CD14-positive monocyte (primary cell): ENCODE measurements at regions not wholly inside any gene's neighbourhood (a gene's known extent, or its start where the extent isn't known, plus 50 kb on each side); places are given as distances from the start of the nearest gene placed in this dataset.

Source experiments
- DNase-seq, 3 donors: peaks; one replicate each; pipeline ENCODE4 v3.0.0-alpha.2; 2011 to 2022
- H2AFZ ChIP-seq: 2 replicates; pipeline ENCODE4 v1.6.0; 2012; ENCODE audit warnings: mild to moderate bottlenecking, low read depth, low read length, inconsistent platforms; ENCODE audit not compliant: insufficient read depth, poor library complexity, severe bottlenecking
- H3K27ac ChIP-seq, 2 donors: 1 replicate in 1 of 2; 2 replicates in 1 of 2; pipeline ENCODE4 v1.5.1; 2012 to 2013; ENCODE audit warnings: low read length in 2 of 2, control low read depth in 1 of 2, inconsistent platforms in 1 of 2, low read depth in 1 of 2, mild to moderate bottlenecking in 1 of 2
- H3K27me3 ChIP-seq, 2 donors: one replicate each; pipeline versions ENCODE4 v1.6.0 to v1.6.1; 2011 to 2013; ENCODE audit warnings: low read length in 2 of 2; ENCODE audit not compliant: control insufficient read depth in 2 of 2, insufficient read depth in 2 of 2
- H3K36me3 ChIP-seq, 2 donors: replicated peaks in 1 of 2; 1 replicate in 1 of 2; 2 replicates in 1 of 2; pipeline versions ENCODE4 v1.5.1 to v1.6.1; 2012 to 2013; ENCODE audit warnings: low read length in 2 of 2, control low read depth in 1 of 2, inconsistent platforms in 1 of 2, mild to moderate bottlenecking in 1 of 2; ENCODE audit not compliant: insufficient read depth in 2 of 2, control insufficient read depth in 1 of 2
- H3K4me1 ChIP-seq, 2 donors: 1 replicate in 1 of 2; 2 replicates in 1 of 2; pipeline versions ENCODE4 v1.5.1 to v1.6.1; 2012 to 2013; ENCODE audit warnings: low read length in 2 of 2, control low read depth in 1 of 2, inconsistent platforms in 1 of 2, mild to moderate bottlenecking in 1 of 2, moderate library complexity in 1 of 2; ENCODE audit not compliant: insufficient read depth in 2 of 2, control insufficient read depth in 1 of 2
- H3K4me2 ChIP-seq: replicated peaks from 2 replicates; pipeline ENCODE3; 2012; ENCODE audit warnings: low read length, moderate library complexity, mild to moderate bottlenecking; ENCODE audit not compliant: poor library complexity, severe bottlenecking; ENCODE audit errors: extremely low read depth
- H3K4me3 ChIP-seq, 3 experiments: fragments of 200-600 bp in 1 of 3; sonication (generic) in 1 of 3; replicated peaks in 1 of 3; 1 replicate in 2 of 3; 2 replicates in 1 of 3; pipeline ENCODE4 v1.5.1; 2011 to 2013; ENCODE audit warnings: low read length in 3 of 3, mild to moderate bottlenecking in 3 of 3, control low read depth in 2 of 3, low read depth in 2 of 3, inconsistent platforms in 1 of 3, moderate library complexity in 1 of 3
- H3K79me2 ChIP-seq: 2 replicates; pipeline ENCODE4 v1.6.0; 2012; ENCODE audit warnings: mild to moderate bottlenecking, control low read depth, inconsistent platforms, low read length, moderate library complexity; ENCODE audit not compliant: insufficient read depth
- H3K9ac ChIP-seq: 2 replicates; pipeline ENCODE4 v1.6.0; 2017; ENCODE audit warnings: low read length, mild to moderate bottlenecking; ENCODE audit not compliant: insufficient read depth, poor library complexity, severe bottlenecking
- H3K9me3 ChIP-seq, 2 donors: replicated peaks in 1 of 2; 1 replicate in 1 of 2; 2 replicates in 1 of 2; pipeline versions ENCODE4 v1.5.1 to v1.6.1; 2012 to 2013; ENCODE audit warnings: low read length in 2 of 2, control low read depth in 1 of 2; ENCODE audit not compliant: control insufficient read depth in 1 of 2, insufficient read depth in 1 of 2
- H4K20me1 ChIP-seq: 2 replicates; pipeline ENCODE4 v1.6.0; 2012; ENCODE audit warnings: mild to moderate bottlenecking, low read length, control low read depth, moderate library complexity; ENCODE audit not compliant: insufficient read depth
- H3K27ac Mint-ChIP-seq, 7 donors: one replicate each; pipeline ENCODE4 v1.8.0; 2020; ENCODE audit warnings: mild to moderate bottlenecking in 7 of 7, mixed read lengths in 7 of 7, moderate library complexity in 6 of 7, inconsistent platforms in 2 of 7
- H3K27me3 Mint-ChIP-seq, 3 donors: one replicate each; pipeline ENCODE4 v1.8.0; 2021 to 2022; ENCODE audit warnings: low read depth in 3 of 3, mild to moderate bottlenecking in 3 of 3, mixed read lengths in 3 of 3, moderate library complexity in 3 of 3, inconsistent platforms in 1 of 3
- H3K36me3 Mint-ChIP-seq, 2 donors: one replicate each; pipeline ENCODE4 v1.8.0; 2020; ENCODE audit warnings: mixed read lengths in 2 of 2, inconsistent platforms in 1 of 2, mild to moderate bottlenecking in 1 of 2
- H3K4me1 Mint-ChIP-seq: one replicate; pipeline ENCODE4 v1.8.0; 2020; ENCODE audit warnings: mild to moderate bottlenecking, mixed read lengths
- H3K4me3 Mint-ChIP-seq, 2 donors: one replicate each; pipeline ENCODE4 v1.8.0; 2020; ENCODE audit warnings: mild to moderate bottlenecking in 2 of 2, mixed read lengths in 2 of 2, moderate library complexity in 1 of 2
- H3K9me3 Mint-ChIP-seq, 7 donors: one replicate each; pipeline ENCODE4 v1.8.0; 2020 to 2022; ENCODE audit warnings: mixed read lengths in 7 of 7, mild to moderate bottlenecking in 6 of 7, moderate library complexity in 6 of 7, inconsistent platforms in 2 of 7
- WGBS: methylation state at CpG from one replicate; pipeline ENCODE4 v1.1.5; 2013; ENCODE audit warnings: missing lambda C conversion rate; ENCODE audit not compliant: insufficient coverage; 5-methylcytosine and 5-hydroxymethylcytosine counted together
- intact Hi-C, 2 donors: fragments of 100-400 bp; cut with micrococcal nuclease; formaldehyde crosslinking; loops; one replicate each; pipeline versions ENCODE4 v1.15.0 to v1.15.1; 2023
- TF ChIP-seq, protein P1 (sequence below): fragments of 200-600 bp; IDR thresholded peaks from one replicate; pipeline ENCODE4 v1.8.0; 2022; ENCODE audit warnings: antibody characterized with exemption, mild to moderate bottlenecking

- 100% methylated on average over 2 of the region's 3 CpGs for WGBS
- H2AFZ ChIP-seq = no peak overlapping the region
- H3K9ac ChIP-seq = no peak overlapping the region
- no peak overlapping the region for H3K27ac ChIP-seq
- H3K27me3 Mint-ChIP-seq = no peaks in the 10 kb centered on the region
- no peaks in the 10 kb centered on the region for H3K36me3 ChIP-seq
- no peaks in the 10 kb centered on the region for H3K36me3 Mint-ChIP-seq
- H3K27ac Mint-ChIP-seq = no peak overlapping the region
- no peaks in the 10 kb centered on the region for H3K9me3 ChIP-seq
- H3K4me3 Mint-ChIP-seq = no peak overlapping the region
- H3K4me1 ChIP-seq = no peaks in the 10 kb centered on the region
- H3K4me1 Mint-ChIP-seq = no peaks in the 10 kb centered on the region
- intact Hi-C loops = no loop called here
- H4K20me1 ChIP-seq = no peaks in the 10 kb centered on the region
- TF ChIP-seq, protein P1, sequence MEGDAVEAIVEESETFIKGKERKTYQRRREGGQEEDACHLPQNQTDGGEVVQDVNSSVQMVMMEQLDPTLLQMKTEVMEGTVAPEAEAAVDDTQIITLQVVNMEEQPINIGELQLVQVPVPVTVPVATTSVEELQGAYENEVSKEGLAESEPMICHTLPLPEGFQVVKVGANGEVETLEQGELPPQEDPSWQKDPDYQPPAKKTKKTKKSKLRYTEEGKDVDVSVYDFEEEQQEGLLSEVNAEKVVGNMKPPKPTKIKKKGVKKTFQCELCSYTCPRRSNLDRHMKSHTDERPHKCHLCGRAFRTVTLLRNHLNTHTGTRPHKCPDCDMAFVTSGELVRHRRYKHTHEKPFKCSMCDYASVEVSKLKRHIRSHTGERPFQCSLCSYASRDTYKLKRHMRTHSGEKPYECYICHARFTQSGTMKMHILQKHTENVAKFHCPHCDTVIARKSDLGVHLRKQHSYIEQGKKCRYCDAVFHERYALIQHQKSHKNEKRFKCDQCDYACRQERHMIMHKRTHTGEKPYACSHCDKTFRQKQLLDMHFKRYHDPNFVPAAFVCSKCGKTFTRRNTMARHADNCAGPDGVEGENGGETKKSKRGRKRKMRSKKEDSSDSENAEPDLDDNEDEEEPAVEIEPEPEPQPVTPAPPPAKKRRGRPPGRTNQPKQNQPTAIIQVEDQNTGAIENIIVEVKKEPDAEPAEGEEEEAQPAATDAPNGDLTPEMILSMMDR = no peak
- H3K9me3 Mint-ChIP-seq = peaks cover 0 to 2% (median 1%) of the 10 kb centered on the region in 7 donors
- DNase-seq = no peak
- H3K79me2 ChIP-seq = no peaks in the 10 kb centered on the region
- H3K27me3 ChIP-seq = no peaks in the 10 kb centered on the region
- H3K4me3 ChIP-seq = no peak overlapping the region
- no peak overlapping the region for H3K4me2 ChIP-seq
These were observed 617.9 kb downstream of the KCTD16 start for GRCh38 chr5:144788556-144788955.

DNA sequence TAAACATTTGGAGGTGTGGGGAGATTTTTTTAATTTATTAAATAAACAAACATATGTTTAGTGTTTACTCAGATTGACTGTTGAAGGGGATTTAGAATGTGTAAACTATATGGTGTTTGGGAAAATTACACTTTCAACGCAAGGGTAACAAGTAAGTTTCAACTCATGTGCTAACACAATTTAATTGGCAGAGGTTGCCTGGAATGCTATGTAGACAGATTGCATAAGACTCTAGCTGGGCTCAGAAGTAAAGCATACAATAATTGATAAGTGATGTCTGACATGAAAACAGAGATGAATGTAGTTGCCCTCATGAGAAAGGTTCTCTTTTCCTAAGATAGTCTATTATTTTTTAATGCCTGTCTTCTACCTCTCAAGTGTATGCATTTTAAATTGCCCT lies 617.4 kb downstream of the KCTD16 start:
- Histone ChIP-seq H3K4me1 (no peaks in the 10 kb centered on the region), H3K9me3 (no peaks in the 10 kb centered on the region), H3K4me2 (no peak overlapping the region), H4K20me1 (no peaks in the 10 kb centered on the region), H3K9ac (no peak overlapping the region), H3K27ac (no peak overlapping the region), H3K79me2 (no peaks in the 10 kb centered on the region), H3K36me3 (no peaks in the 10 kb centered on the region), H2AFZ (no peak overlapping the region), H3K4me3 (no peak overlapping the region), H3K27me3 (no peaks in the 10 kb centered on the region)
- TF ChIP-seq, protein P1 = no peak
- H3K4me3 Mint-ChIP-seq = no peak overlapping the region
- H3K27me3 Mint-ChIP-seq = no peaks in the 10 kb centered on the region
- no peak overlapping the region for H3K27ac Mint-ChIP-seq
- no peak for DNase-seq
- peaks cover 0 to 2% (median 1%) of the 10 kb centered on the region in 7 donors for H3K9me3 Mint-ChIP-seq
- intact Hi-C loops = no loop called here
- 100% methylated on average over 1 of the region's 1 CpG for WGBS
- H3K4me1 Mint-ChIP-seq = no peaks in the 10 kb centered on the region
- H3K36me3 Mint-ChIP-seq = no peaks in the 10 kb centered on the region
